IPS-15b (cell line): ENCODE measurements at regions not wholly inside any gene's neighbourhood (a gene's known extent, or its start where the extent isn't known, plus 50 kb on each side); places are given as distances from the start of the nearest gene placed in this dataset.

Experiments used
- H3K27me3 ChIP-seq: one replicate; pipeline ENCODE4 v1.6.1; 2013; ENCODE audit warnings: low read length; ENCODE audit not compliant: control insufficient read depth, insufficient read depth
- H3K36me3 ChIP-seq: one replicate; pipeline ENCODE4 v1.6.1; 2013; ENCODE audit warnings: low read length; ENCODE audit not compliant: control insufficient read depth, insufficient read depth
- H3K4me1 ChIP-seq: one replicate; pipeline ENCODE4 v1.6.1; 2013; ENCODE audit warnings: mild to moderate bottlenecking, low read length; ENCODE audit not compliant: control insufficient read depth, insufficient read depth
- H3K4me3 ChIP-seq: one replicate; pipeline ENCODE4 v1.5.1; 2013; ENCODE audit warnings: low read depth, low read length
- H3K9ac ChIP-seq: one replicate; pipeline ENCODE4 v1.6.1; 2013; ENCODE audit warnings: low read depth, mild to moderate bottlenecking, low read length
- H3K9me3 ChIP-seq: one replicate; pipeline ENCODE4 v1.6.1; 2013; ENCODE audit warnings: mild to moderate bottlenecking, low read length; ENCODE audit not compliant: control insufficient read depth, insufficient read depth

- no peaks in the 10 kb centered on the region for H3K9me3 ChIP-seq
- no peak overlapping the region for H3K9ac ChIP-seq
- no peaks in the 10 kb centered on the region for H3K36me3 ChIP-seq
- H3K27me3 ChIP-seq = no peaks in the 10 kb centered on the region
- H3K4me1 ChIP-seq = no peaks in the 10 kb centered on the region
- H3K4me3 ChIP-seq = no peak overlapping the region
Observed at GRCh38 chr3:76387000-76387399, 601.7 kb upstream of the ZNF717 start.

- H3K27me3 ChIP-seq = no peaks in the 10 kb centered on the region
- no peak overlapping the region for H3K4me3 ChIP-seq
- H3K4me1 ChIP-seq = no peaks in the 10 kb centered on the region
- H3K9me3 ChIP-seq = no peaks in the 10 kb centered on the region
- H3K36me3 ChIP-seq = no peaks in the 10 kb centered on the region
- H3K9ac ChIP-seq = no peak overlapping the region
Observed at GRCh38 chr3:76400141-76400540, 614.8 kb upstream of the ZNF717 start.

GRCh38 chr3:76402926-76403325 is 617.6 kb upstream of the ZNF717 start:
- no peak overlapping the region for H3K4me3 ChIP-seq
- no peaks in the 10 kb centered on the region for H3K4me1 ChIP-seq
- H3K36me3 ChIP-seq = no peaks in the 10 kb centered on the region
- no peaks in the 10 kb centered on the region for H3K9me3 ChIP-seq
- no peak overlapping the region for H3K9ac ChIP-seq
- no peaks in the 10 kb centered on the region for H3K27me3 ChIP-seq

GRCh38 chr3:76403556-76403955 is 618.2 kb upstream of the ZNF717 start:
- no peak overlapping the region for H3K9ac ChIP-seq
- H3K4me3 ChIP-seq = no peak overlapping the region
- no peaks in the 10 kb centered on the region for H3K9me3 ChIP-seq
- H3K4me1 ChIP-seq = no peaks in the 10 kb centered on the region
- no peaks in the 10 kb centered on the region for H3K36me3 ChIP-seq
- no peaks in the 10 kb centered on the region for H3K27me3 ChIP-seq

- Histone ChIP-seq H3K9ac (no peak overlapping the region), H3K36me3 (no peaks in the 10 kb centered on the region), H3K4me3 (no peak overlapping the region), H3K4me1 (no peaks in the 10 kb centered on the region), H3K27me3 (no peaks in the 10 kb centered on the region), H3K9me3 (no peaks in the 10 kb centered on the region)
Observed at GRCh38 chr3:76405196-76405595, 619.8 kb upstream of the ZNF717 start.

- Histone ChIP-seq H3K9me3 (no peaks in the 10 kb centered on the region), H3K4me1 (no peaks in the 10 kb centered on the region), H3K4me3 (no peak overlapping the region), H3K9ac (no peak overlapping the region), H3K27me3 (no peaks in the 10 kb centered on the region), H3K36me3 (no peaks in the 10 kb centered on the region)
Observed at GRCh38 chr3:76410762-76411281, 625.5 kb upstream of the ZNF717 start.

GRCh38 chr3:76415384-76415783 is 624.5 kb upstream of the ROBO2 start:
- Histone ChIP-seq H3K9me3 (no peaks in the 10 kb centered on the region), H3K4me3 (no peak overlapping the region), H3K4me1 (no peaks in the 10 kb centered on the region), H3K9ac (no peak overlapping the region), H3K27me3 (no peaks in the 10 kb centered on the region), H3K36me3 (no peaks in the 10 kb centered on the region)

GRCh38 chr3:76429581-76430177 is 610.2 kb upstream of the ROBO2 start:
- no peaks in the 10 kb centered on the region for H3K9me3 ChIP-seq

GRCh38 chr3:76432396-76432795 is 607.5 kb upstream of the ROBO2 start:
- no peak overlapping the region for H3K9ac ChIP-seq
- no peak overlapping the region for H3K4me3 ChIP-seq
- H3K9me3 ChIP-seq = no peaks in the 10 kb centered on the region
- H3K27me3 ChIP-seq = no peaks in the 10 kb centered on the region
- H3K4me1 ChIP-seq = no peaks in the 10 kb centered on the region
- no peaks in the 10 kb centered on the region for H3K36me3 ChIP-seq

More at GRCh38 chr3:76429581-76430177, 610.2 kb upstream of the ROBO2 start:
- Histone ChIP-seq H3K36me3 (no peaks in the 10 kb centered on the region), H3K9ac (no peak overlapping the region), H3K4me1 (no peaks in the 10 kb centered on the region), H3K4me3 (no peak overlapping the region), H3K27me3 (no peaks in the 10 kb centered on the region)

- Histone ChIP-seq H3K4me3 (no peak overlapping the region), H3K4me1 (peaks cover 5% of the 10 kb centered on the region), H3K27me3 (no peaks in the 10 kb centered on the region), H3K9ac (no peak overlapping the region), H3K9me3 (no peaks in the 10 kb centered on the region), H3K36me3 (no peaks in the 10 kb centered on the region)
Observed at GRCh38 chr3:76436894-76437293, 603.0 kb upstream of the ROBO2 start.

GRCh38 chr3:76438971-76439370 is 600.9 kb upstream of the ROBO2 start:
- Histone ChIP-seq H3K4me1 (peaks cover 5% of the 10 kb centered on the region), H3K4me3 (no peak overlapping the region), H3K27me3 (no peaks in the 10 kb centered on the region), H3K9ac (no peak overlapping the region), H3K9me3 (no peaks in the 10 kb centered on the region), H3K36me3 (no peaks in the 10 kb centered on the region)

- Histone ChIP-seq H3K4me1 (peaks cover 5% of the 10 kb centered on the region), H3K9ac (no peak overlapping the region), H3K9me3 (no peaks in the 10 kb centered on the region), H3K36me3 (no peaks in the 10 kb centered on the region), H3K27me3 (no peaks in the 10 kb centered on the region), H3K4me3 (no peak overlapping the region)
Observed at GRCh38 chr3:76442374-76442915, 597.5 kb upstream of the ROBO2 start.
